ENCODE measurements at regions not wholly inside any gene's neighbourhood (a gene's known extent, or its start where the extent isn't known, plus 50 kb on each side); places are given as distances from the start of the nearest gene placed in this dataset.
A peak's percentile ranks its signal among the peaks of the same experiment; 100 is the strongest.

- Mint-ChIP-seq H3K4me1 (no peaks in the 10 kb centered on the region), H3K36me3 (no peaks in the 10 kb centered on the region), H3K9me3 (peaks cover 21% of the 10 kb centered on the region), H3K4me3 (no peak overlapping the region), H3K27me3 (ENCODE audit: low read depth) (no peaks in the 10 kb centered on the region; the same call in 1 of the 2 replicates), H3K27ac (no peak overlapping the region)
- TF ChIP-seq CTCF (IDR thresholded peaks at IDR 0.05) (no peak), NR3C1 (CRISPR knock-in tag; conservative IDR thresholded peaks at IDR 0.05; ENCODE audit: low read depth) (no peak), RORB (CRISPR knock-in tag; IDR thresholded peaks at IDR 0.05) (no peak), CREB1 (CRISPR knock-in tag; IDR thresholded peaks at IDR 0.05) (no peak)
- ChIA-PET POLR2A (no interaction called here), CTCF (no interaction called here)
- ATAC-seq, result no peak
- DNase-seq (ENCODE audit: low spot score), result no peak
Observed at GRCh38 chr4:12689457-12689856, 794.7 kb downstream of the RAB28 start.

GRCh38 chr4:12679217-12679616, 804.9 kb downstream of the RAB28 start:
- Mint-ChIP-seq H3K27ac (no peak overlapping the region), H3K9me3 (peaks cover 32% of the 10 kb centered on the region), H3K4me1 (no peaks in the 10 kb centered on the region), H3K4me3 (no peak overlapping the region), H3K36me3 (peaks cover 14% of the 10 kb centered on the region), H3K27me3 (ENCODE audit: low read depth) (no peaks in the 10 kb centered on the region)
- TF ChIP-seq FOXJ3 (CRISPR knock-in tag; IDR thresholded peaks at IDR 0.05; ENCODE audit: borderline replicate concordance) (no peak), ZSCAN18 (CRISPR knock-in tag; IDR thresholded peaks at IDR 0.05) (no peak), CDX4 (CRISPR knock-in tag; IDR thresholded peaks at IDR 0.05; ENCODE audit: borderline replicate concordance) (no peak), IRF2 (CRISPR knock-in tag; IDR thresholded peaks at IDR 0.05; ENCODE audit: borderline replicate concordance, low read depth) (no peak), TEAD4 (CRISPR knock-in tag; IDR thresholded peaks at IDR 0.05) (no peak), ZNF219 (CRISPR knock-in tag; IDR thresholded peaks at IDR 0.05; ENCODE audit: borderline replicate concordance) (no peak), SMAD3 (CRISPR knock-in tag; IDR thresholded peaks at IDR 0.05; ENCODE audit: borderline replicate concordance) (no peak), SOX15 (CRISPR knock-in tag; IDR thresholded peaks at IDR 0.05) (no peak), E2F4 (CRISPR knock-in tag; IDR thresholded peaks at IDR 0.05; ENCODE audit: borderline replicate concordance, low read depth) (no peak)
- TF ChIP-seq, protein P1, sequence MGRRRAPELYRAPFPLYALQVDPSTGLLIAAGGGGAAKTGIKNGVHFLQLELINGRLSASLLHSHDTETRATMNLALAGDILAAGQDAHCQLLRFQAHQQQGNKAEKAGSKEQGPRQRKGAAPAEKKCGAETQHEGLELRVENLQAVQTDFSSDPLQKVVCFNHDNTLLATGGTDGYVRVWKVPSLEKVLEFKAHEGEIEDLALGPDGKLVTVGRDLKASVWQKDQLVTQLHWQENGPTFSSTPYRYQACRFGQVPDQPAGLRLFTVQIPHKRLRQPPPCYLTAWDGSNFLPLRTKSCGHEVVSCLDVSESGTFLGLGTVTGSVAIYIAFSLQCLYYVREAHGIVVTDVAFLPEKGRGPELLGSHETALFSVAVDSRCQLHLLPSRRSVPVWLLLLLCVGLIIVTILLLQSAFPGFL (CRISPR knock-in tag; IDR thresholded peaks at IDR 0.05; ENCODE audit: borderline replicate concordance), result no peak
- TF ChIP-seq, protein P2, sequence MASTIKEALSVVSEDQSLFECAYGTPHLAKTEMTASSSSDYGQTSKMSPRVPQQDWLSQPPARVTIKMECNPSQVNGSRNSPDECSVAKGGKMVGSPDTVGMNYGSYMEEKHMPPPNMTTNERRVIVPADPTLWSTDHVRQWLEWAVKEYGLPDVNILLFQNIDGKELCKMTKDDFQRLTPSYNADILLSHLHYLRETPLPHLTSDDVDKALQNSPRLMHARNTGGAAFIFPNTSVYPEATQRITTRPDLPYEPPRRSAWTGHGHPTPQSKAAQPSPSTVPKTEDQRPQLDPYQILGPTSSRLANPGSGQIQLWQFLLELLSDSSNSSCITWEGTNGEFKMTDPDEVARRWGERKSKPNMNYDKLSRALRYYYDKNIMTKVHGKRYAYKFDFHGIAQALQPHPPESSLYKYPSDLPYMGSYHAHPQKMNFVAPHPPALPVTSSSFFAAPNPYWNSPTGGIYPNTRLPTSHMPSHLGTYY (CRISPR knock-in tag; IDR thresholded peaks at IDR 0.05), result no peak
- TF ChIP-seq, protein P3, sequence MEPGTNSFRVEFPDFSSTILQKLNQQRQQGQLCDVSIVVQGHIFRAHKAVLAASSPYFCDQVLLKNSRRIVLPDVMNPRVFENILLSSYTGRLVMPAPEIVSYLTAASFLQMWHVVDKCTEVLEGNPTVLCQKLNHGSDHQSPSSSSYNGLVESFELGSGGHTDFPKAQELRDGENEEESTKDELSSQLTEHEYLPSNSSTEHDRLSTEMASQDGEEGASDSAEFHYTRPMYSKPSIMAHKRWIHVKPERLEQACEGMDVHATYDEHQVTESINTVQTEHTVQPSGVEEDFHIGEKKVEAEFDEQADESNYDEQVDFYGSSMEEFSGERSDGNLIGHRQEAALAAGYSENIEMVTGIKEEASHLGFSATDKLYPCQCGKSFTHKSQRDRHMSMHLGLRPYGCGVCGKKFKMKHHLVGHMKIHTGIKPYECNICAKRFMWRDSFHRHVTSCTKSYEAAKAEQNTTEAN (CRISPR knock-in tag; IDR thresholded peaks at IDR 0.05), result no peak
- TF ChIP-seq, protein P4, sequence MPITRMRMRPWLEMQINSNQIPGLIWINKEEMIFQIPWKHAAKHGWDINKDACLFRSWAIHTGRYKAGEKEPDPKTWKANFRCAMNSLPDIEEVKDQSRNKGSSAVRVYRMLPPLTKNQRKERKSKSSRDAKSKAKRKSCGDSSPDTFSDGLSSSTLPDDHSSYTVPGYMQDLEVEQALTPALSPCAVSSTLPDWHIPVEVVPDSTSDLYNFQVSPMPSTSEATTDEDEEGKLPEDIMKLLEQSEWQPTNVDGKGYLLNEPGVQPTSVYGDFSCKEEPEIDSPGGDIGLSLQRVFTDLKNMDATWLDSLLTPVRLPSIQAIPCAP (CRISPR knock-in tag; IDR thresholded peaks at IDR 0.05), result no peak
- TF ChIP-seq, protein P5, sequence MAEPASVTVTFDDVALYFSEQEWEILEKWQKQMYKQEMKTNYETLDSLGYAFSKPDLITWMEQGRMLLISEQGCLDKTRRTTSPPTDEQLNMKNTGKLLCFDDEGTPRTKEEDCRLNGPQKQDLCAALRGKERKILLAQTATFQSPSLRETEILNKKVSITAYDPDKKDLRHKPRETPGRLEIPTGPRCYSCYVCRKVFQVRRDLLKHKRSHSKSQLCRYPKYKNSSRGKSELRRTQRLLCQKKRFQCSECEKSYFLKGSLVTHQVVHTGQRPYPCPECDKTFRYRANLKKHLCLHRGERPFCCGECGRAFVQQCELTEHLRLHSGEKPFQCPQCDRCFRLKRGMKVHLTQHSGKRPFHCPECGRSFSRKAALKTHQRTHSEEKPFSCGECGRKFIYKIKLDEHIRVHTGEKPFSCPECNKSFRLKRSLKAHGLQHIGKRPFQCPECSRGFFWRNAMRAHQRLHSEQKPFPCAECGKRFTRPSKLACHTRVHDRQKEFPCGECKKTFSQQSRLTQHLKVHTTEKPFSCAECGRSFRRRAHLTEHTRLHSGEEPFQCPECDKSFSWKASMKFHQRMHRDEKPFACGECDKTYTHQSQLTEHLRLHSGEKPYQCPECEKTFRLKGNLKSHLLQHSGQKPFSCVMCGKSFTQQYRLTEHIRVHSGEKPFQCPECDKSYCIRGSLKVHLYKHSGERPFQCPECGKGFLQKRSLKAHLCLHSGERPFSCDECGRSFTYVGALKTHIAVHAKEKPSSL (CRISPR knock-in tag; conservative IDR thresholded peaks at IDR 0.05), result no peak
- POLR2A ChIA-PET, result no interaction called here
- ATAC-seq (peak; percentile 59; the same call in 1 of the 2 replicates), DNase-seq (ENCODE audit: low spot score) (no peak)
- CTCF ChIA-PET, result no interaction called here
